ENCODE measurements at regions not wholly inside any gene's neighbourhood (a gene's known extent, or its start where the extent isn't known, plus 50 kb on each side); places are given as distances from the start of the nearest gene placed in this dataset.

GRCh38 chr12:33676866-33677265 is 237.2 kb upstream of the SYT10 start:
- TF ChIP-seq ZNF274 (IDR thresholded peaks at IDR 0.05; ENCODE audit: low read length) = no peak
- no peak for TF ChIP-seq ZNF274 (tag by site-specific recombination; IDR thresholded peaks at IDR 0.05; ENCODE audit: borderline replicate concordance)
- TF ChIP-seq ZNF544 (tag by site-specific recombination; IDR thresholded peaks at IDR 0.05) = no peak
- no peak for TF ChIP-seq CTCF (tag by site-specific recombination; IDR thresholded peaks at IDR 0.05)
- TF ChIP-seq ATF2 (tag by site-specific recombination; IDR thresholded peaks at IDR 0.05; ENCODE audit: low read depth) = no peak
- no peak for TF ChIP-seq HOXA7 (CRISPR knock-in tag; IDR thresholded peaks at IDR 0.05; ENCODE audit: borderline replicate concordance)
